Motor neuron (in vitro differentiated cells): ENCODE measurements at regions not wholly inside any gene's neighbourhood (a gene's known extent, or its start where the extent isn't known, plus 50 kb on each side); places are given as distances from the start of the nearest gene placed in this dataset.
"Not testable (repeated sequence)": the region's sequence is repeated elsewhere in the genome, so short reads cannot be mapped to it uniquely, and the experiment has no call there.

Experiments used
- ATAC-seq, 8 experiments: fragments of 200-7000 bp; cut with Tn5 transposase; replicated peaks in 6 of 8; 2 replicates each; pipeline ENCODE4 v1.8.0; 2021; ENCODE audit warnings: mild to moderate bottlenecking in 8 of 8, moderate library complexity in 8 of 8
- H3K27ac ChIP-seq, 2 donors: fragments of 250-450 bp; sonication (Bioruptor Pico); 2 replicates each; pipeline ENCODE4 v1.9.0; 2021; ENCODE audit warnings: antibody characterized with exemption in 2 of 2, mild to moderate bottlenecking in 2 of 2, moderate library complexity in 1 of 2
- H3K4me1 ChIP-seq, 2 donors: fragments of 250-450 bp; sonication (Bioruptor Pico); replicated peaks in 1 of 2; 2 replicates each; pipeline ENCODE4 v1.6.1; 2021; ENCODE audit warnings: antibody characterized with exemption in 2 of 2, mild to moderate bottlenecking in 2 of 2, moderate library complexity in 1 of 2
- H3K4me3 ChIP-seq, 5 donors: fragments of 250-450 bp; sonication (Bioruptor Pico); 2 replicates each; pipeline ENCODE4 v1.9.0; 2021; ENCODE audit warnings: antibody characterized with exemption in 5 of 5, mild to moderate bottlenecking in 5 of 5, moderate library complexity in 4 of 5
- WGBS, 10 experiments: fragments of 450-650 bp; shearing (Covaris generic); methylation state at CpG; one replicate each; pipeline ENCODE4 v1.0.0; 2022; 5-methylcytosine and 5-hydroxymethylcytosine counted together
- in situ Hi-C, 9 experiments: fragments of 400-800 bp; cut with MboI; loops; one replicate each; pipeline ENCODE4 v1.15.0; 2021; ENCODE audit warnings: low sequenced_read_pairs in 9 of 9, low pct_unique_long_range_greater_than_20kb in 2 of 9; ENCODE audit not compliant: unreplicated experiment in 9 of 9

- 88% methylated on average over 2 of the region's 3 CpGs; no CpG with 5 or more reads in 9 of the 10 experiments for WGBS, 10 experiments
- H3K4me3 ChIP-seq, ATAC-seq, in situ Hi-C loops, H3K4me1 ChIP-seq, H3K27ac ChIP-seq: not testable (repeated sequence)
These were observed 81.1 kb upstream of the ALX4 start for GRCh38 chr11:44391004-44391403.

- 17 to 73% (median 53%) methylated on average over 1 to 7 of the region's 10 CpGs; no CpG with 5 or more reads in 3 of the 10 experiments for WGBS, 10 experiments
- H3K4me3 ChIP-seq, H3K27ac ChIP-seq, in situ Hi-C loops, H3K4me1 ChIP-seq, ATAC-seq: not testable (repeated sequence)
These were observed 86.8 kb upstream of the ALX4 start for GRCh38 chr11:44396746-44397145.

GRCh38 chr11:44397586-44398178 is 87.7 kb upstream of the ALX4 start:
- in situ Hi-C loops = no loop called here
- H3K27ac ChIP-seq = no peak overlapping the region
- ATAC-seq = no peak
- no peak overlapping the region for H3K4me3 ChIP-seq
- H3K4me1 ChIP-seq = no peaks in the 10 kb centered on the region
- WGBS, 10 experiments = 20 to 94% (median 62%) methylated on average over 1 to 6 of the region's 7 CpGs; no CpG with 5 or more reads in 2 of the 10 experiments

- no peak overlapping the region for H3K4me3 ChIP-seq
- 36 to 100% (median 83%) methylated on average over 1 to 5 of the region's 15 CpGs; no CpG with 5 or more reads in 4 of the 10 experiments for WGBS, 10 experiments
- H3K4me1 ChIP-seq = no peaks in the 10 kb centered on the region
- in situ Hi-C loops = no loop called here
- H3K27ac ChIP-seq = no peak overlapping the region
- no peak for ATAC-seq
These were observed 88.5 kb upstream of the ALX4 start for GRCh38 chr11:44398266-44399030.

- ATAC-seq = no peak
- H3K4me1 ChIP-seq = no peaks in the 10 kb centered on the region
- no peak overlapping the region for H3K4me3 ChIP-seq
- in situ Hi-C loops = no loop called here
- WGBS, 10 experiments = 0 to 83% (median 28%) methylated on average over 1 to 2 of the region's 2 CpGs; no CpG with 5 or more reads in 3 of the 10 experiments
- H3K27ac ChIP-seq = no peak overlapping the region
These were observed 90.0 kb upstream of the ALX4 start for GRCh38 chr11:44399968-44400367.

GRCh38 chr11:44400431-44400830 is 90.5 kb upstream of the ALX4 start:
- no peak for ATAC-seq
- H3K4me3 ChIP-seq = no peak overlapping the region
- no peaks in the 10 kb centered on the region for H3K4me1 ChIP-seq
- 21 to 100% (median 64%) methylated on average over 1 to 4 of the region's 5 CpGs; no CpG with 5 or more reads in 2 of the 10 experiments for WGBS, 10 experiments
- in situ Hi-C loops = no loop called here
- no peak overlapping the region for H3K27ac ChIP-seq

- WGBS, 10 experiments = 33 to 100% (median 71%) methylated on average over 1 to 8 of the region's 12 CpGs; no CpG with 5 or more reads in 2 of the 10 experiments
- in situ Hi-C loops = no loop called here
- no peaks in the 10 kb centered on the region for H3K4me1 ChIP-seq
- ATAC-seq = no peak
- H3K27ac ChIP-seq = no peak overlapping the region
- H3K4me3 ChIP-seq = no peak overlapping the region
These were observed 92.6 kb upstream of the ALX4 start for GRCh38 chr11:44402466-44403075.

GRCh38 chr11:44403176-44403575 is 93.2 kb upstream of the ALX4 start:
- in situ Hi-C loops = no loop called here
- Histone ChIP-seq H3K4me3 (no peak overlapping the region), H3K4me1 (no peaks in the 10 kb centered on the region), H3K27ac (no peak overlapping the region)
- ATAC-seq = no peak
- 53 to 100% (median 69%) methylated on average over 1 to 4 of the region's 4 CpGs; no CpG with 5 or more reads in 4 of the 10 experiments for WGBS, 10 experiments

GRCh38 chr11:44403587-44404273 is 93.8 kb upstream of the ALX4 start:
- WGBS, 10 experiments = 0 to 80% (median 48%) methylated on average over 1 to 6 of the region's 6 CpGs
- ATAC-seq = peak in 1 of 8 experiments; percentile 39

GRCh38 chr11:44404301-44404700 is 94.4 kb upstream of the ALX4 start:
- H3K4me3 ChIP-seq = no peak overlapping the region
- no peaks in the 10 kb centered on the region for H3K4me1 ChIP-seq
- in situ Hi-C loops = no loop called here
- 19 to 80% (median 40%) methylated on average over 1 to 6 of the region's 6 CpGs; no CpG with 5 or more reads in 1 of the 10 experiments for WGBS, 10 experiments
- H3K27ac ChIP-seq = no peak overlapping the region
- ATAC-seq = peak in 1 of 8 experiments; percentile 18

More at GRCh38 chr11:44403587-44404273, 93.8 kb upstream of the ALX4 start:
- Histone ChIP-seq H3K4me1 (no peaks in the 10 kb centered on the region), H3K27ac (no peak overlapping the region), H3K4me3 (no peak overlapping the region)
- in situ Hi-C loops = no loop called here

GRCh38 chr11:44404736-44405395 is 94.9 kb upstream of the ALX4 start:
- Histone ChIP-seq H3K27ac (no peak overlapping the region), H3K4me1 (no peaks in the 10 kb centered on the region), H3K4me3 (no peak overlapping the region)
- WGBS, 10 experiments = 10 to 91% (median 50%) methylated on average over 1 to 10 of the region's 10 CpGs
- in situ Hi-C loops = no loop called here
- ATAC-seq = peak in 3 of 8 experiments; percentile 25 to 46 (median 43)

GRCh38 chr11:44407211-44407996 is 97.5 kb upstream of the ALX4 start:
- in situ Hi-C loops = no loop called here
- H3K4me1 ChIP-seq = no peaks in the 10 kb centered on the region
- no peak for ATAC-seq
- WGBS, 10 experiments = 37 to 87% (median 74%) methylated on average over 1 to 5 of the region's 7 CpGs; no CpG with 5 or more reads in 4 of the 10 experiments
- H3K4me3 ChIP-seq = no peak overlapping the region
- no peak overlapping the region for H3K27ac ChIP-seq
